ENCODE measurements at regions not wholly inside any gene's neighbourhood (a gene's known extent, or its start where the extent isn't known, plus 50 kb on each side); places are given as distances from the start of the nearest gene placed in this dataset.
A peak's percentile ranks its signal among the peaks of the same experiment; 100 is the strongest.

- DNase-seq (ENCODE audit: low spot score), result no peak
Observed at GRCh38 chr2:122174061-122174460, 418.6 kb downstream of the TSN start.

GRCh38 chr2:122179492-122180165 lies 424.2 kb downstream of the TSN start:
- DNase-seq (ENCODE audit: low spot score), result no peak

GRCh38 chr2:122180972-122181371 lies 425.5 kb downstream of the TSN start:
- no peak for DNase-seq (ENCODE audit: low spot score)

GRCh38 chr2:122182616-122183355 lies 427.3 kb downstream of the TSN start:
- DNase-seq (ENCODE audit: low spot score), result no peak

- DNase-seq (ENCODE audit: low spot score), result no peak
Observed at GRCh38 chr2:122183890-122184289, 428.4 kb downstream of the TSN start.

GRCh38 chr2:122186761-122187222 lies 431.3 kb downstream of the TSN start:
- no peak for DNase-seq (ENCODE audit: low spot score)

GRCh38 chr2:122191331-122191730 lies 435.9 kb downstream of the TSN start:
- DNase-seq (ENCODE audit: low spot score), result peak; percentile 32

GRCh38 chr2:122193622-122194021 lies 438.2 kb downstream of the TSN start:
- no peak for DNase-seq (ENCODE audit: low spot score)

GRCh38 chr2:122194546-122194945 lies 439.1 kb downstream of the TSN start:
- DNase-seq (ENCODE audit: low spot score), result peak; percentile 20

- DNase-seq (ENCODE audit: low spot score), result peak; percentile 56
Observed at GRCh38 chr2:122203523-122203922, 448.1 kb downstream of the TSN start.

- no peak for DNase-seq (ENCODE audit: low spot score)
Observed at GRCh38 chr2:122205641-122206040, 450.2 kb downstream of the TSN start.

- no peak for DNase-seq (ENCODE audit: low spot score)
Observed at GRCh38 chr2:122206101-122206500, 450.6 kb downstream of the TSN start.

- no peak for DNase-seq (ENCODE audit: low spot score)
Observed at GRCh38 chr2:122209377-122209776, 453.9 kb downstream of the TSN start.

GRCh38 chr2:122210065-122210464 lies 454.6 kb downstream of the TSN start:
- DNase-seq (ENCODE audit: low spot score), result no peak

GRCh38 chr2:122210898-122211856 lies 455.7 kb downstream of the TSN start:
- DNase-seq (ENCODE audit: low spot score), result no peak

- DNase-seq (ENCODE audit: low spot score), result no peak
Observed at GRCh38 chr2:122213312-122213711, 457.9 kb downstream of the TSN start.

- no peak for DNase-seq (ENCODE audit: low spot score)
Observed at GRCh38 chr2:122216071-122216470, 460.6 kb downstream of the TSN start.

- DNase-seq (ENCODE audit: low spot score), result no peak
Observed at GRCh38 chr2:122216901-122217300, 461.4 kb downstream of the TSN start.

- DNase-seq (ENCODE audit: low spot score), result no peak
Observed at GRCh38 chr2:122218596-122218995, 463.1 kb downstream of the TSN start.

- DNase-seq (ENCODE audit: low spot score), result no peak
Observed at GRCh38 chr2:122219504-122219903, 464.1 kb downstream of the TSN start.

- no peak for DNase-seq (ENCODE audit: low spot score)
Observed at GRCh38 chr2:122221665-122222064, 466.2 kb downstream of the TSN start.

GRCh38 chr2:122231296-122231695 lies 475.8 kb downstream of the TSN start:
- no peak for DNase-seq (ENCODE audit: low spot score)

All from COLO829 (cell line).